ENCODE measurements at regions not wholly inside any gene's neighbourhood (a gene's known extent, or its start where the extent isn't known, plus 50 kb on each side); places are given as distances from the start of the nearest gene placed in this dataset.

DNA sequence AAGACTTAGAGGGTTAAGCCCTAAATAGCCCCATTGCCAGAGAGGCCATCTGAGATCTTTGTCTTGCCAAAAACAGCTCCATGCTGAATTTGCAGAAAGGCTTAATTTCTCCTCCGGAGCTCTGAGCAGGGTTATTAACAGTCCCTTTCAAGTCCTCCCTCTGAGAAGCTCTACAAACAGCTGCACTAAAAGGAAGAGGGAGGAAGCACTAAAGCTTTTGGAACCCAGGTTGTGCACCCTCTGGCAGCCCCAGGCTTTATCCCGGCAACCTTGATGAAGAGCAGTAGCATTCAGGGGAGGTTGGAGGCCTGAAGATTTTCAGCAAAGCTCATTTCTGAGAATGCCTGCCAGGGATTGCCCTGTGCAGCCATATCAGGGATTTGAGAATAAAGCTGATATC, 554.7 kb downstream of the RBFOX1 start:
- CTCF ChIA-PET, result no interaction called here
- TF ChIP-seq FOSL1 (IDR thresholded peaks at IDR 0.05; ENCODE audit: low read depth) (no peak), EGR1 (IDR thresholded peaks at IDR 0.05; ENCODE audit: low read depth) (no peak), CEBPB (IDR thresholded peaks at IDR 0.05; ENCODE audit: low read depth) (no peak), YY1 (IDR thresholded peaks at IDR 0.05; ENCODE audit: extremely low read depth, insufficient replicate concordance, low read depth, low read length) (no peak), SIN3A (IDR thresholded peaks at IDR 0.05; ENCODE audit: low read depth) (no peak)
- TF ChIP-seq, protein P1, sequence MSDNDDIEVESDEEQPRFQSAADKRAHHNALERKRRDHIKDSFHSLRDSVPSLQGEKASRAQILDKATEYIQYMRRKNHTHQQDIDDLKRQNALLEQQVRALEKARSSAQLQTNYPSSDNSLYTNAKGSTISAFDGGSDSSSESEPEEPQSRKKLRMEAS (IDR thresholded peaks at IDR 0.05), result no peak
- TF ChIP-seq, protein P2, sequence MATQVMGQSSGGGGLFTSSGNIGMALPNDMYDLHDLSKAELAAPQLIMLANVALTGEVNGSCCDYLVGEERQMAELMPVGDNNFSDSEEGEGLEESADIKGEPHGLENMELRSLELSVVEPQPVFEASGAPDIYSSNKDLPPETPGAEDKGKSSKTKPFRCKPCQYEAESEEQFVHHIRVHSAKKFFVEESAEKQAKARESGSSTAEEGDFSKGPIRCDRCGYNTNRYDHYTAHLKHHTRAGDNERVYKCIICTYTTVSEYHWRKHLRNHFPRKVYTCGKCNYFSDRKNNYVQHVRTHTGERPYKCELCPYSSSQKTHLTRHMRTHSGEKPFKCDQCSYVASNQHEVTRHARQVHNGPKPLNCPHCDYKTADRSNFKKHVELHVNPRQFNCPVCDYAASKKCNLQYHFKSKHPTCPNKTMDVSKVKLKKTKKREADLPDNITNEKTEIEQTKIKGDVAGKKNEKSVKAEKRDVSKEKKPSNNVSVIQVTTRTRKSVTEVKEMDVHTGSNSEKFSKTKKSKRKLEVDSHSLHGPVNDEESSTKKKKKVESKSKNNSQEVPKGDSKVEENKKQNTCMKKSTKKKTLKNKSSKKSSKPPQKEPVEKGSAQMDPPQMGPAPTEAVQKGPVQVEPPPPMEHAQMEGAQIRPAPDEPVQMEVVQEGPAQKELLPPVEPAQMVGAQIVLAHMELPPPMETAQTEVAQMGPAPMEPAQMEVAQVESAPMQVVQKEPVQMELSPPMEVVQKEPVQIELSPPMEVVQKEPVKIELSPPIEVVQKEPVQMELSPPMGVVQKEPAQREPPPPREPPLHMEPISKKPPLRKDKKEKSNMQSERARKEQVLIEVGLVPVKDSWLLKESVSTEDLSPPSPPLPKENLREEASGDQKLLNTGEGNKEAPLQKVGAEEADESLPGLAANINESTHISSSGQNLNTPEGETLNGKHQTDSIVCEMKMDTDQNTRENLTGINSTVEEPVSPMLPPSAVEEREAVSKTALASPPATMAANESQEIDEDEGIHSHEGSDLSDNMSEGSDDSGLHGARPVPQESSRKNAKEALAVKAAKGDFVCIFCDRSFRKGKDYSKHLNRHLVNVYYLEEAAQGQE (IDR thresholded peaks at IDR 0.05; ENCODE audit: low read depth), result no peak
- TF ChIP-seq, protein P3, sequence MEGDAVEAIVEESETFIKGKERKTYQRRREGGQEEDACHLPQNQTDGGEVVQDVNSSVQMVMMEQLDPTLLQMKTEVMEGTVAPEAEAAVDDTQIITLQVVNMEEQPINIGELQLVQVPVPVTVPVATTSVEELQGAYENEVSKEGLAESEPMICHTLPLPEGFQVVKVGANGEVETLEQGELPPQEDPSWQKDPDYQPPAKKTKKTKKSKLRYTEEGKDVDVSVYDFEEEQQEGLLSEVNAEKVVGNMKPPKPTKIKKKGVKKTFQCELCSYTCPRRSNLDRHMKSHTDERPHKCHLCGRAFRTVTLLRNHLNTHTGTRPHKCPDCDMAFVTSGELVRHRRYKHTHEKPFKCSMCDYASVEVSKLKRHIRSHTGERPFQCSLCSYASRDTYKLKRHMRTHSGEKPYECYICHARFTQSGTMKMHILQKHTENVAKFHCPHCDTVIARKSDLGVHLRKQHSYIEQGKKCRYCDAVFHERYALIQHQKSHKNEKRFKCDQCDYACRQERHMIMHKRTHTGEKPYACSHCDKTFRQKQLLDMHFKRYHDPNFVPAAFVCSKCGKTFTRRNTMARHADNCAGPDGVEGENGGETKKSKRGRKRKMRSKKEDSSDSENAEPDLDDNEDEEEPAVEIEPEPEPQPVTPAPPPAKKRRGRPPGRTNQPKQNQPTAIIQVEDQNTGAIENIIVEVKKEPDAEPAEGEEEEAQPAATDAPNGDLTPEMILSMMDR (IDR thresholded peaks at IDR 0.05 in 2 of 3, conservative IDR thresholded peaks at IDR 0.05 in 1 of 3; ENCODE audit: borderline replicate concordance in 1 of 3, insufficient read depth in 1 of 3, low read depth in 2 of 3, low read length in 2 of 3), result no peak
- Histone ChIP-seq H2AFZ (ENCODE audit: low read depth, low read length, poor library complexity, severe bottlenecking) (no peak overlapping the region), H3K4me2 (ENCODE audit: low read length) (no peak overlapping the region), H3K27ac (ENCODE audit: low read depth, low read length) (no peak overlapping the region), H3K4me1 (ENCODE audit: control insufficient read depth in 1 of 2, insufficient read depth in 2 of 2, low read length in 2 of 2) (no peaks in the 10 kb centered on the region), H3K4me3 (replicated peaks in 1 of 2; ENCODE audit: low read depth in 1 of 2, low read length in 2 of 2) (no peak overlapping the region), H3K9ac (ENCODE audit: low read length) (no peak overlapping the region), H3K27me3 (ENCODE audit: insufficient read depth, low read length) (no peaks in the 10 kb centered on the region), H3K9me2 (ENCODE audit: insufficient read depth) (no peaks in the 10 kb centered on the region), H4K20me1 (ENCODE audit: insufficient read depth) (no peaks in the 10 kb centered on the region), H3K36me3 (ENCODE audit: control insufficient read depth in 1 of 2, insufficient read depth in 2 of 2, low read length in 2 of 2) (no peaks in the 10 kb centered on the region), H3K79me2 (ENCODE audit: insufficient read depth, low read length) (no peaks in the 10 kb centered on the region), H3K9me3 (ENCODE audit: control insufficient read depth in 1 of 2, insufficient read depth in 1 of 2, low read depth in 1 of 2, low read length in 2 of 2) (peaks cover 5 to 32% of the 10 kb centered on the region in 2 experiments; a peak in 3 of 4 replicates)
- RAD21 ChIA-PET (ENCODE audit: low non-redundant PET in 1 of 2, low total read pairs in 2 of 2, uncharacterized antibody in 2 of 2, unreplicated experiment in 2 of 2), result no interaction called here
- no peak for ATAC-seq
- intact Hi-C loops (cut with micrococcal nuclease), result no loop called here
- no peak for DNase-seq (ENCODE audit: low read depth, low spot score)
- POLR2A ChIA-PET, result no interaction called here
- BruUV-seq (replicated peaks), result no TSS peak

Measured in HCT116 (cell line).